ENCODE measurements at regions not wholly inside any gene's neighbourhood (a gene's known extent, or its start where the extent isn't known, plus 50 kb on each side); places are given as distances from the start of the nearest gene placed in this dataset.

- Histone ChIP-seq H3K36me3 (no peaks in the 10 kb centered on the region), H3K27me3 (no peaks in the 10 kb centered on the region), H3K4me3 (no peak overlapping the region), H3K9me3 (no peaks in the 10 kb centered on the region), H3K27ac (no peak overlapping the region), H3K4me1 (ENCODE audit: insufficient read depth) (no peaks in the 10 kb centered on the region)
- WGBS, 3 donors, result 82 to 90% (median 89%) methylated on average over 6 of the region's 6 CpGs
- intact Hi-C loops (cut with DNase I), result no loop called here
- DNase-seq, result no peak
- TF ChIP-seq, protein P1, sequence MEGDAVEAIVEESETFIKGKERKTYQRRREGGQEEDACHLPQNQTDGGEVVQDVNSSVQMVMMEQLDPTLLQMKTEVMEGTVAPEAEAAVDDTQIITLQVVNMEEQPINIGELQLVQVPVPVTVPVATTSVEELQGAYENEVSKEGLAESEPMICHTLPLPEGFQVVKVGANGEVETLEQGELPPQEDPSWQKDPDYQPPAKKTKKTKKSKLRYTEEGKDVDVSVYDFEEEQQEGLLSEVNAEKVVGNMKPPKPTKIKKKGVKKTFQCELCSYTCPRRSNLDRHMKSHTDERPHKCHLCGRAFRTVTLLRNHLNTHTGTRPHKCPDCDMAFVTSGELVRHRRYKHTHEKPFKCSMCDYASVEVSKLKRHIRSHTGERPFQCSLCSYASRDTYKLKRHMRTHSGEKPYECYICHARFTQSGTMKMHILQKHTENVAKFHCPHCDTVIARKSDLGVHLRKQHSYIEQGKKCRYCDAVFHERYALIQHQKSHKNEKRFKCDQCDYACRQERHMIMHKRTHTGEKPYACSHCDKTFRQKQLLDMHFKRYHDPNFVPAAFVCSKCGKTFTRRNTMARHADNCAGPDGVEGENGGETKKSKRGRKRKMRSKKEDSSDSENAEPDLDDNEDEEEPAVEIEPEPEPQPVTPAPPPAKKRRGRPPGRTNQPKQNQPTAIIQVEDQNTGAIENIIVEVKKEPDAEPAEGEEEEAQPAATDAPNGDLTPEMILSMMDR (IDR thresholded peaks at IDR 0.05), result no peak
- TF ChIP-seq EP300 (IDR thresholded peaks at IDR 0.05) (no peak), POLR2A (IDR thresholded peaks at IDR 0.05) (no peak)
Observed at GRCh38 chr6:1024161-1024560, 287.7 kb upstream of the FOXQ1 start.

DNA sequence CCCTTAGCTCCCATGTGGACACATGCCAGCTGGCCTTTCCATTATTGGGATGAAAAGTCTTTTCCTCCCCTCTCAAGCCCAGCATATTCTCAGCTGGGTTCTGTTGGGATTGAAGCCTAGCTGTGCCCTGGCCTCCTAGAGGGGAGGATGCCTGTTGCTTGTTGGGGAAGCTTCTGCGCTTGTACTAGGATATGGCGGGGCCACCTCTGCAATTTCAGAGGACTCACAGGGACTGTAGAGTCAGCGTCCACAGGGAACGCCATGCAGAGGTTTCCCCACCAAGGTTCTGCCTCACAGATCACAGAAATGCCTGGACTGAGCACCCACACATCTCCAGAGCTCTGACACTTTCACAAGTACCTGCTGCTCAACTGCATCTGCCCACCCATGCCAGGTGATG lies 288.7 kb upstream of the FOXQ1 start:
- no peak for DNase-seq

DNA sequence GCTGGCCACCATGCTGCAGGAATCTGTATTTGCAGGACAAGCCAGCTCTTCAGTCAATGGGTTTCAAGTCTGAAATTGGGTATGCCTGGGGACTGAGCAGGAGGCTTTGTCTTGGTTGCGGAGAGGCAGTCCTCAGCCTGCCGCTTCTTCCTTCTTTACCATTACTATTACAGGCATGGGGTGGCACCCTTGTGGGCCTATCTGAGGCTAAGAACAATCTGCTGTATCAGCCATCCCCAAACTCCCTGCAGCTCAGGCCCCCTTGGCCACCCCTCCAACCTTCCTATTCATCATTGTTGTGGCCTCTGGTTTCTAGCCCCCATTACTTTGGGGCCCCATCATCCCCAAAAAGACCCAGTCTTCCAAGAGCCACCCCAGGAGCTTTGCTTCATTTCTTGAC lies 289.2 kb upstream of the FOXQ1 start:
- H3K4me1 ChIP-seq (ENCODE audit: insufficient read depth), result no peaks in the 10 kb centered on the region
- TF ChIP-seq EP300 (IDR thresholded peaks at IDR 0.05) (no peak), POLR2A (IDR thresholded peaks at IDR 0.05) (no peak)
- TF ChIP-seq, protein P1 (IDR thresholded peaks at IDR 0.05), result no peak
- no peaks in the 10 kb centered on the region for H3K27me3 ChIP-seq
- H3K27ac ChIP-seq, result no peak overlapping the region
- no peaks in the 10 kb centered on the region for H3K9me3 ChIP-seq
- no peak for DNase-seq
- WGBS, 3 donors, result 94 to 97% (median 97%) methylated on average over 2 of the region's 2 CpGs
- no peak overlapping the region for H3K4me3 ChIP-seq
- intact Hi-C loops (cut with DNase I), result no loop called here
- H3K36me3 ChIP-seq, result no peaks in the 10 kb centered on the region

More for the DNA sequence above, 288.7 kb upstream of the FOXQ1 start:
- no peaks in the 10 kb centered on the region for H3K9me3 ChIP-seq
- WGBS, 3 donors, result 84 to 93% (median 88%) methylated on average over 4 of the region's 4 CpGs
- H3K36me3 ChIP-seq, result no peaks in the 10 kb centered on the region
- intact Hi-C loops (cut with DNase I), result no loop called here
- no peak overlapping the region for H3K27ac ChIP-seq
- H3K27me3 ChIP-seq, result no peaks in the 10 kb centered on the region
- TF ChIP-seq EP300 (IDR thresholded peaks at IDR 0.05) (no peak), POLR2A (IDR thresholded peaks at IDR 0.05) (no peak)
- TF ChIP-seq, protein P1 (IDR thresholded peaks at IDR 0.05), result no peak
- H3K4me3 ChIP-seq, result no peak overlapping the region
- no peaks in the 10 kb centered on the region for H3K4me1 ChIP-seq (ENCODE audit: insufficient read depth)

DNA sequence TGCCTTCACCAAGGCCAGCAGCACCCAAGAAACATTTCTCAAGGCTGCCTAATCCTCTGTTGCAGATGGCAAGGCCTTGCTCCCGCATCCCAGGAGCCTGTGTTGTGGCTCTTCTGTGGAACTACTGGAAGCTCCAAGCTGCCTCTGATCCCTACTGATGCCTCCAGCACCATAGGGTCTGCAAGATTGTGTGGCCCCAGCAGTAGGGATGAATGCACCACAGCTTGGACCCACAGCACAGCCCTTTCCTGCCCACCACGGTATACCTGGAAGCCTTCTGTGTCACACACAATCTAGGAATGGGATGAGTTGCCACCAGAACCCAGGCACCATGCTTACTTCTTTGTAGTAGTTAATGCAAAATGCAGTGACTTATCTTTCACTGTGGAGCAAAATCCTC lies 291.1 kb upstream of the FOXQ1 start:
- H3K4me3 ChIP-seq, result no peak overlapping the region
- no peaks in the 10 kb centered on the region for H3K4me1 ChIP-seq (ENCODE audit: insufficient read depth)
- H3K36me3 ChIP-seq, result no peaks in the 10 kb centered on the region
- no peak overlapping the region for H3K27ac ChIP-seq
- no peaks in the 10 kb centered on the region for H3K27me3 ChIP-seq
- intact Hi-C loops (cut with DNase I), result no loop called here
- H3K9me3 ChIP-seq, result no peaks in the 10 kb centered on the region
- WGBS, 3 donors, result 65 to 83% (median 68%) methylated on average over 2 of the region's 2 CpGs
- DNase-seq, result no peak
- no peak for TF ChIP-seq POLR2A (IDR thresholded peaks at IDR 0.05)
- TF ChIP-seq EP300 (IDR thresholded peaks at IDR 0.05), result no peak
- TF ChIP-seq, protein P1 (IDR thresholded peaks at IDR 0.05), result no peak

DNA sequence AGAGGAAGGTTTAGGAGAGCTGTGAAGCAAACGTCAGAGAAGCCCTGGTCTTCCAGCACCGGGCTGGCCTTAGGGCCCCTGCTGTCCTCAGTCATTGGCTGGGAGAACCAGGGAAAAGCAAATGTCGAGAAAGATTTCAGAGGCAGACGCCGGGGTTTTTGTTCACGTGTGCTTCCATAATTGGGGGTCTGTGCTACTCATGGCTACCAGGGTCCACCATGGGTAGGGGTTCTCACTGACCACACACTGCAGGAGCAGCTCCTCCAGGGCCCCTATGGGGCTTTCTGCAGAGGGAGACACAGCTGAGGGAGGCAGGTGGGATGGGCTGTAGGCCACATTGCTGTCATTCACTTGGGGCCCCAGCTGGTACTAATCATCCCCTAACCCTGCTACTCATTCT lies 291.8 kb upstream of the FOXQ1 start:
- H3K27me3 ChIP-seq, result no peaks in the 10 kb centered on the region
- H3K4me1 ChIP-seq (ENCODE audit: insufficient read depth), result no peaks in the 10 kb centered on the region
- no peak for DNase-seq
- TF ChIP-seq, protein P1 (IDR thresholded peaks at IDR 0.05), result no peak
- TF ChIP-seq EP300 (IDR thresholded peaks at IDR 0.05) (no peak), POLR2A (IDR thresholded peaks at IDR 0.05) (no peak)
- WGBS, 3 donors, result 74 to 82% (median 81%) methylated on average over 6 of the region's 6 CpGs
- intact Hi-C loops (cut with DNase I), result no loop called here
- H3K27ac ChIP-seq, result no peak overlapping the region
- H3K36me3 ChIP-seq, result no peaks in the 10 kb centered on the region
- H3K4me3 ChIP-seq, result no peak overlapping the region
- H3K9me3 ChIP-seq, result no peaks in the 10 kb centered on the region

All from ovary (tissue), 7 donors.